ENCODE measurements at regions not wholly inside any gene's neighbourhood (a gene's known extent, or its start where the extent isn't known, plus 50 kb on each side); places are given as distances from the start of the nearest gene placed in this dataset.

GRCh38 chr10:47154762-47155161 lies 145.2 kb upstream of the GDF10 start:
- TF ChIP-seq POLR2A (IDR thresholded peaks at IDR 0.05) (no peak), EP300 (IDR thresholded peaks at IDR 0.05; ENCODE audit: low read depth) (no peak)
- TF ChIP-seq, protein P1, sequence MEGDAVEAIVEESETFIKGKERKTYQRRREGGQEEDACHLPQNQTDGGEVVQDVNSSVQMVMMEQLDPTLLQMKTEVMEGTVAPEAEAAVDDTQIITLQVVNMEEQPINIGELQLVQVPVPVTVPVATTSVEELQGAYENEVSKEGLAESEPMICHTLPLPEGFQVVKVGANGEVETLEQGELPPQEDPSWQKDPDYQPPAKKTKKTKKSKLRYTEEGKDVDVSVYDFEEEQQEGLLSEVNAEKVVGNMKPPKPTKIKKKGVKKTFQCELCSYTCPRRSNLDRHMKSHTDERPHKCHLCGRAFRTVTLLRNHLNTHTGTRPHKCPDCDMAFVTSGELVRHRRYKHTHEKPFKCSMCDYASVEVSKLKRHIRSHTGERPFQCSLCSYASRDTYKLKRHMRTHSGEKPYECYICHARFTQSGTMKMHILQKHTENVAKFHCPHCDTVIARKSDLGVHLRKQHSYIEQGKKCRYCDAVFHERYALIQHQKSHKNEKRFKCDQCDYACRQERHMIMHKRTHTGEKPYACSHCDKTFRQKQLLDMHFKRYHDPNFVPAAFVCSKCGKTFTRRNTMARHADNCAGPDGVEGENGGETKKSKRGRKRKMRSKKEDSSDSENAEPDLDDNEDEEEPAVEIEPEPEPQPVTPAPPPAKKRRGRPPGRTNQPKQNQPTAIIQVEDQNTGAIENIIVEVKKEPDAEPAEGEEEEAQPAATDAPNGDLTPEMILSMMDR (IDR thresholded peaks at IDR 0.05) = no peak
